Adipocyte (in vitro differentiated cells): ENCODE measurements at regions not wholly inside any gene's neighbourhood (a gene's known extent, or its start where the extent isn't known, plus 50 kb on each side); places are given as distances from the start of the nearest gene placed in this dataset.

Experiments
- DNase-seq: peaks from one replicate; pipeline ENCODE4 v3.0.0-alpha.2; 2015; ENCODE audit warnings: low read depth
- H3K27me3 ChIP-seq: replicated peaks from 2 replicates; pipeline ENCODE4 v1.7.0; 2013; ENCODE audit warnings: mild to moderate bottlenecking, low read length, moderate library complexity; ENCODE audit not compliant: control insufficient read depth, insufficient read depth
- H3K36me3 ChIP-seq: 2 replicates; pipeline ENCODE4 v1.7.0; 2013; ENCODE audit warnings: low read length, mild to moderate bottlenecking, moderate library complexity; ENCODE audit not compliant: control insufficient read depth, insufficient read depth, severe bottlenecking
- H3K4me1 ChIP-seq: 2 replicates; pipeline ENCODE4 v1.7.0; 2013; ENCODE audit warnings: mild to moderate bottlenecking, low read length, moderate library complexity; ENCODE audit not compliant: control insufficient read depth, insufficient read depth
- H3K4me3 ChIP-seq: 2 replicates; pipeline ENCODE4 v1.7.0; 2013; ENCODE audit warnings: mild to moderate bottlenecking, low read length, moderate library complexity
- H3K9ac ChIP-seq: 2 replicates; pipeline ENCODE4 v1.7.0; 2013; ENCODE audit warnings: mild to moderate bottlenecking, low read length, moderate library complexity
- H3K9me3 ChIP-seq: 2 replicates; pipeline ENCODE4 v1.7.0; 2013; ENCODE audit warnings: mild to moderate bottlenecking, low read length, moderate library complexity; ENCODE audit not compliant: control insufficient read depth

DNA sequence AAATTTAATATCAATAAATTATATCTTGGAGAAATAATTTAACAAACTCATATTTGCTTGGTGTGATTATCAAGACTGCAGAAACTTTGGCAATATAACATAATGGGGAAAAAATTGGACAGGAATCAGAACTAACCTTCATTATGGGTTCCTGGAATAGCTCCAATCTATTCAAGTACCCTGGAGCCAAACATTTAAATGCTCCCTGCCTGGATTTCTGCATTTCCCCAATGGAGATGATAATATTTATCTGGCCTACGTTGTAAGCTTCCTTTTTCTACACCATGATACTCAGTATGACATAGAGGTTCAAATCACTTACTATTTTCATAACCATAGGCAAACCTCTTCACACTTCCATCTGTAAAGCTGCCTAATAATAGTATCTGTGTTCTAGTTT lies 326.8 kb downstream of the TRIML1 start:
- Histone ChIP-seq H3K4me1 (no peaks in the 10 kb centered on the region), H3K4me3 (no peak overlapping the region), H3K27me3 (no peaks in the 10 kb centered on the region), H3K9ac (no peak overlapping the region), H3K9me3 (peaks cover 6% of the 10 kb centered on the region), H3K36me3 (peaks cover 23% of the 10 kb centered on the region)
- no peak for DNase-seq

DNA sequence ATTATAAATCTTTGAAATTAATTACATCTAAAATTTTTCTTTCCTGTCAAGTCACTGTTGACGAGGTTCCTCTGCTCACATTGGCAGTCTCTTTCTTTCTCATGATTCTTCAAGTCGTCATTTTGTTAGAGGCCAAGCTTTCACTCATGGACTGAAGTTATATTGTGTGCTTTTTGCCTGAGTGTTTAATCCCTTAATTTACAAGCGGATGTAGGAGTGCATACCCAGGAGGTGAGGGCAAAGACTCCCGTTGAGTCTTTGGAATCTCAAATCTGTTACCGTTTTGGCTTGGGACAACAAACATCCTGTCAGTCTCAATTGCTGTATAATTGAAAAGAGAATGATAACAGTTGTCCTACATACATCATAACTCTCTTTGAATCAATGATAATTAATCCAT lies 345.0 kb downstream of the TRIML1 start:
- H3K9me3 ChIP-seq = peaks cover 3% of the 10 kb centered on the region
- H3K9ac ChIP-seq = no peak overlapping the region
- no peak for DNase-seq
- H3K4me1 ChIP-seq = peaks cover 6% of the 10 kb centered on the region
- peaks cover 52% of the 10 kb centered on the region for H3K36me3 ChIP-seq
- H3K4me3 ChIP-seq = no peak overlapping the region
- H3K27me3 ChIP-seq = no peaks in the 10 kb centered on the region

DNA sequence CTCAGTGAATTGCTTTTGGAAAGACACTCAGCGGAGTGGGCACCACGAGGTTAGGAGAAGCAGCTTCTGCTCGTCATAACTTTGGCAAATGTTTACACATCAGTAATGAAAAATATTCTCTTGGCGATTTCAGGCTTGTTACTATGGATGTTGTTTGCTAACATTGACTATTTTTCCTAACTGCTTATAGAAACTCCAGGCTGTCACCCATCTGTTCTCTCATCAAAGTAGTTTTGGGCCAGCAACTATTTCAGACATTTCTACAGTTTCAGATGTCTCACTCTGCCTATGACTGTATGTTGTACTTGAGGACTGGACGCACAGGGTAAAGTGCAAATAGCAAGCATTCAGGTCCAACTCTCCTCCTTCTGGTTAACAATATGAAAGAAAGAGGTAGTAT lies 346.7 kb downstream of the TRIML1 start:
- no peak for DNase-seq
- Histone ChIP-seq H3K9me3 (peaks cover 3% of the 10 kb centered on the region), H3K27me3 (no peaks in the 10 kb centered on the region), H3K36me3 (peaks cover 51% of the 10 kb centered on the region), H3K4me1 (no peaks in the 10 kb centered on the region), H3K9ac (no peak overlapping the region), H3K4me3 (no peak overlapping the region)

GRCh38 chr4:188492886-188493285 lies 353.6 kb downstream of the TRIML1 start:
- no peak for DNase-seq
- no peaks in the 10 kb centered on the region for H3K4me1 ChIP-seq
- H3K9me3 ChIP-seq = peaks cover 6% of the 10 kb centered on the region
- peaks cover 36% of the 10 kb centered on the region for H3K36me3 ChIP-seq
- no peak overlapping the region for H3K4me3 ChIP-seq
- no peak overlapping the region for H3K9ac ChIP-seq
- no peaks in the 10 kb centered on the region for H3K27me3 ChIP-seq

DNA sequence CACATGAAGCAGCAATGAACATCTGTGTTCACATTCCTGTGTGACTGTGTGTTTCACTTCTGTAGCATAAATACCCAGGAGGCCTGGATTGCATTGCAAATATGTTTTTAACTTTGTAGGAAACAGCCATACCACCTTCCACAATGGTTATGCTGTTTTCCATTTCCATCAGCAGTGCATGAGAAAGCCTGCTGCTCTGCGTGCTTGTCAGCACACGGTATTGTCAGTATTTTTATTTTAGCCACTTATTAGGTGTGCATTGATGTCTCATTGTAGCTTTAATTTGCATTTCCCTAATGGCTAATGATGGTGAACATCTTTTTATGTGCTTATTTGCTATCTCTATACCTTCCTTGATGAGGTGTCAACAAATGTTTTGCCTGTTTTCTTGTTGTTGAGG lies 355.9 kb downstream of the TRIML1 start:
- H3K9me3 ChIP-seq = peaks cover 6% of the 10 kb centered on the region
- H3K36me3 ChIP-seq = peaks cover 27% of the 10 kb centered on the region
- H3K4me3 ChIP-seq = no peak overlapping the region
- no peaks in the 10 kb centered on the region for H3K27me3 ChIP-seq
- H3K4me1 ChIP-seq = no peaks in the 10 kb centered on the region
- no peak overlapping the region for H3K9ac ChIP-seq
- no peak for DNase-seq

GRCh38 chr4:188511431-188511830 lies 372.2 kb downstream of the TRIML1 start:
- H3K9me3 ChIP-seq = no peaks in the 10 kb centered on the region
- no peak overlapping the region for H3K9ac ChIP-seq
- H3K4me3 ChIP-seq = no peak overlapping the region
- H3K36me3 ChIP-seq = peaks cover 3% of the 10 kb centered on the region
- DNase-seq = no peak
- no peaks in the 10 kb centered on the region for H3K4me1 ChIP-seq
- H3K27me3 ChIP-seq = no peaks in the 10 kb centered on the region

DNA sequence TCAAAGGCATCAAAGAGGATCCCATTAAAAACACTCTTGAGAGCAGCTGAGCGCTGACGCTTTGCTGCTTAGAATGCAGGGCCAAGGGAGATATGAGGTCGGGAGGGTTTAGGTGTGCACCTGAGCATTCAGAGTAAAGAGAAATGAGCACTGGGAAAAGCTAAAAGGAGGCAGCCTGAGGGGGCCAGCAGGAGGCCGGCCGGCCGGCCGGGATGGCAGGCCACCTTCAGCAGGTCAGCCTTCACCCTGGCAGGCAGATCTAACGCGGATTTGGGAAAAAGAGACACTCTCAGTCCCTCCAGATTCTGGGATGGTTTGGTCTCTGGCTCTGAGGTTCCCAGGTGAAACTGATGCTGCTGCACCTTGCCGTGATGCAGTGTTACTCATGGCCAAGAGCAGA lies 393.5 kb downstream of the TRIML1 start:
- H3K4me1 ChIP-seq = no peaks in the 10 kb centered on the region

DNA sequence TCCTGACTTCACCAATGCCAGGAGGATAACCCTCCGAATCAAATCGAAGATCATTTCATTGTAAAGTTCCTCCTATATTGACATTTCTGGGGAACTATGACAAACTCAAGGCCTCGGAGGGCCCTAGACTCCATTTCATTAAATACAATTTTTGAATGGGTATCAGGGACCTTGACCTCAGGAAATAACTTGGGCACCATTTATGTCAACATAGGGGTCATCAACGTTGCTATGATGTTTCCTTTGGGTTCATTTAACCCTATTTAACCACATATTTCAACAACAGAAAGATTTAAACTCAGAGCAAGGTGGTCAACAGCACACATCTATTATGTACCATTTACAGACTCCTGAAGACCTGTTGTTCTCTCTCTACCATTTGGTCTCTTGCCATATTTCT lies 395.1 kb downstream of the TRIML1 start:
- peaks cover 3% of the 10 kb centered on the region for H3K36me3 ChIP-seq
- H3K4me3 ChIP-seq = no peak overlapping the region
- H3K9ac ChIP-seq = no peak overlapping the region
- no peaks in the 10 kb centered on the region for H3K4me1 ChIP-seq
- H3K9me3 ChIP-seq = peaks cover 5% of the 10 kb centered on the region
- H3K27me3 ChIP-seq = no peaks in the 10 kb centered on the region
- DNase-seq = no peak

More for the DNA sequence above, 393.5 kb downstream of the TRIML1 start:
- Histone ChIP-seq H3K4me3 (no peak overlapping the region), H3K9ac (no peak overlapping the region), H3K36me3 (peaks cover 3% of the 10 kb centered on the region), H3K9me3 (no peaks in the 10 kb centered on the region), H3K27me3 (no peaks in the 10 kb centered on the region)
- no peak for DNase-seq

DNA sequence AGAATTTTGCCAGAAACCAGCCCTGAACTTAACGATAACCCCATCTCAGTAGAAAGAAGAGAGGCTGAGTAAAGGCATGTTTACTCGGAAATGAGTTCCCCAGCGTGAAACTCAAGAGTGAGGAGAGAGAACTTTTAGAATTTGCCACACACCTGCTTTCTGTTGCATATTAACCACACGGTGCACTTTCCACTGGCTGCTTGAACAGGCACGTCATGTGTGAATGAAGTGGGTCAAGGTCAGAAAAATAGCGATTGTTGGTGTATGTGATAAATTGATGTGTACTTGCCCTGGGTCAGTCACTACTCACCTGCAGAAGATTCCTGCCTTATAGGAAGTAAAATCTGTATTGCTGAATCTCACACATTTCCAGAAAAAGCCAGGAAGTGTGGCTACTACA lies 395.7 kb downstream of the TRIML1 start:
- no peak overlapping the region for H3K9ac ChIP-seq
- H3K4me3 ChIP-seq = no peak overlapping the region
- H3K9me3 ChIP-seq = peaks cover 5% of the 10 kb centered on the region
- no peaks in the 10 kb centered on the region for H3K27me3 ChIP-seq
- DNase-seq = no peak
- peaks cover 3% of the 10 kb centered on the region for H3K36me3 ChIP-seq
- no peaks in the 10 kb centered on the region for H3K4me1 ChIP-seq

DNA sequence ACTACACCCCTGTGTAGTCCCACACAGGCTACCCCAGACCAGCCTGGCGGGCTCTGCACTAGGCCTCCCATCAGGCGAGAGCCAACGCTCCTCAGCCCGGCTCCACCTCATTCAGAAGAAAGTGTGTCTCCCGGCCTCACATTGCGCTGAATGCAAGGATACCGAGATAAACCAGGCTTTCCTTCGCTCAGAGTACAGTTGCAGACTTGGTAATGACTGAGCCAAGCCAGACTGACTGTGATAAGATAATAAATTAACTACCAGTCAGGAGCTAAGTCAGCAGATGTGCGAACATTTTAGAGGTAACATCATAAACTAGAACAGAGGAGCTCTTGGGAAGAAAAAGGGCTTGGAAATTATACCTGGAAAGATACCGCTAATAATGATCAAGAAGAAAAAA lies 397.6 kb downstream of the TRIML1 start:
- H3K27me3 ChIP-seq = no peaks in the 10 kb centered on the region
- peaks cover 5% of the 10 kb centered on the region for H3K9me3 ChIP-seq
- H3K4me3 ChIP-seq = no peak overlapping the region
- no peak overlapping the region for H3K9ac ChIP-seq
- no peaks in the 10 kb centered on the region for H3K36me3 ChIP-seq
- H3K4me1 ChIP-seq = no peaks in the 10 kb centered on the region
- DNase-seq = no peak

DNA sequence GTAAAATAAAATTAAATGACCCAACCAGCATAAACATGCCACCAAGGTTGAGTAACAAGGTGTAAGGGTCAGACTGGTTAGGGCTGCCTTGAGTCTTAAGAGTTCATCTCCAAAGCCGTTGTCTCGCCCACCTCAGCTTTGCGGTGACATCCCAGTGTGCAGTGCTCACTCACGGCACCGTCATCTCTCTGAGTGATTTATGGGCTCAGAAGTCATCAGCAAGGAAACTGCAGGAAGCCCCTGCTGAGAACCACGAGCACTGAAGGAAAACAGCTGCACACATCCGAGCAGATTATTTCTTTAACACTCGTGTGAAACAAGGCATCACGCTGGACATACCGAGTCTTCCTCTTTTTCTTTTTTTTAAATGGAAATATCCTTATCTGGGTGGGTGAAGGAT lies 411.1 kb downstream of the TRIML1 start:
- DNase-seq = no peak
- no peaks in the 10 kb centered on the region for H3K27me3 ChIP-seq
- no peaks in the 10 kb centered on the region for H3K9me3 ChIP-seq
- H3K4me1 ChIP-seq = peaks cover 11% of the 10 kb centered on the region
- no peak overlapping the region for H3K4me3 ChIP-seq
- no peak overlapping the region for H3K9ac ChIP-seq
- H3K36me3 ChIP-seq = no peaks in the 10 kb centered on the region

- Histone ChIP-seq H3K9ac (no peak overlapping the region), H3K4me3 (no peak overlapping the region), H3K36me3 (no peaks in the 10 kb centered on the region), H3K27me3 (no peaks in the 10 kb centered on the region), H3K9me3 (no peaks in the 10 kb centered on the region), H3K4me1 (peaks cover 11% of the 10 kb centered on the region)
- no peak for DNase-seq
These were observed 411.9 kb downstream of the TRIML1 start for GRCh38 chr4:188551156-188551555.
